GM12878 (cell line): ENCODE measurements at regions not wholly inside any gene's neighbourhood (a gene's known extent, or its start where the extent isn't known, plus 50 kb on each side); places are given as distances from the start of the nearest gene placed in this dataset.
A peak's percentile ranks its signal among the peaks of the same experiment; 100 is the strongest.

Experiments used
- ATAC-seq: fragments of 200-7000 bp; cut with Tn5 transposase; 3 replicates; pipeline ENCODE4 v1.9.1; 2020; ENCODE audit warnings: mild to moderate bottlenecking, moderate library complexity
- BruUV-seq: library from RNA; stranded (reverse); fragments of 400-500 nt; replicated peaks from 2 replicates; lab custom pipeline; 2021; lab: Mats Ljungman, UMichigan
- CTCF ChIA-PET: fragments of 300-600 bp; sonication (Branson Sonifier 250); formaldehyde crosslinking; extraction: SDS; loops from one replicate; lab custom pipeline; 2021; ENCODE audit warnings: inconsistent platforms; lab: Yijun Ruan, JAX
- POLR2A ChIA-PET: fragments of 350-600 bp; formaldehyde crosslinking; extraction: SDS; loops from one replicate; lab custom pipeline; 2021; ENCODE audit warnings: inconsistent platforms; lab: Charles Lee
- RAD21 ChIA-PET: fragments of 300-600 bp; sonication (Branson Sonifier 250); formaldehyde crosslinking; loops from one replicate; lab custom pipeline; 2023; ENCODE audit warnings: antibody characterized with exemption; ENCODE audit not compliant: unreplicated experiment; lab: Charles Lee
- SMC1A ChIA-PET: fragments of 300-600 bp; sonication (Branson Sonifier 250); formaldehyde crosslinking; loops from one replicate; lab custom pipeline; 2023; ENCODE audit not compliant: unreplicated experiment, uncharacterized antibody; lab: Charles Lee
- DNase-seq: peaks from one replicate; pipeline ENCODE4 v3.0.0-alpha.2; 2011; ENCODE audit warnings: low read depth, low spot score
- FAIRE-seq: peaks from 3 replicates; lab custom pipeline; 2011; peaks lifted over from hg19 to GRCh38; lab: Jason Lieb, UNC
- H2AFZ ChIP-seq: 2 replicates; pipeline ENCODE4 v1.6.0; 2011; ENCODE audit warnings: low read depth, low read length, control low read depth; ENCODE audit not compliant: control insufficient read depth
- H3K27ac ChIP-seq: 2 replicates; pipeline ENCODE4 v1.5.1; 2011; ENCODE audit warnings: control low read depth; ENCODE audit not compliant: control insufficient read depth, insufficient read depth
- H3K27me3 ChIP-seq, 2 experiments: replicated peaks in 1 of 2; 2 replicates each; pipeline versions ENCODE4 v1.6.0 to v1.6.1; 2011; ENCODE audit warnings: low read length in 1 of 2; ENCODE audit not compliant: control insufficient read depth in 2 of 2, insufficient read depth in 2 of 2
- H3K36me3 ChIP-seq, 2 experiments: 2 replicates each; pipeline ENCODE4 v1.5.1; 2011; ENCODE audit warnings: low read length in 1 of 2; ENCODE audit not compliant: control insufficient read depth in 2 of 2, insufficient read depth in 2 of 2
- H3K4me1 ChIP-seq: 2 replicates; pipeline ENCODE4 v1.6.1; 2011; ENCODE audit warnings: mild to moderate bottlenecking, low read length, moderate library complexity, mixed read lengths; ENCODE audit not compliant: control insufficient read depth, insufficient read depth
- H3K4me2 ChIP-seq: 2 replicates; pipeline ENCODE4 v1.6.0; 2011; ENCODE audit warnings: control low read depth; ENCODE audit not compliant: control insufficient read depth, insufficient read depth
- H3K4me3 ChIP-seq: fragments of 200-600 bp; sonication (generic); 2 replicates; pipeline ENCODE4 v1.5.1; 2016
- H3K79me2 ChIP-seq: 2 replicates; pipeline ENCODE4 v1.6.0; 2011; ENCODE audit warnings: low read length; ENCODE audit not compliant: control insufficient read depth, insufficient read depth
- H3K9ac ChIP-seq: 2 replicates; pipeline ENCODE4 v1.8.0; 2011; ENCODE audit warnings: low read length, control low read depth, mixed read lengths; ENCODE audit not compliant: control insufficient read depth, insufficient read depth
- H3K9me3 ChIP-seq: replicated peaks from 3 replicates; pipeline ENCODE4 v1.5.1; 2011; ENCODE audit warnings: mild to moderate bottlenecking, low read length; ENCODE audit not compliant: control insufficient read depth, insufficient read depth
- H4K20me1 ChIP-seq: 2 replicates; pipeline ENCODE4 v1.6.0; 2011; ENCODE audit not compliant: control insufficient read depth, insufficient read depth
- ASH2L ChIP-seq: fragments of 300-600, 200-600 bp; sonication (generic); IDR thresholded peaks from 2 replicates; pipeline ENCODE4 v1.6.1; 2017; ENCODE audit warnings: low read depth, mild to moderate bottlenecking, borderline replicate concordance
- BCL11A ChIP-seq: IDR thresholded peaks from 2 replicates; pipeline ENCODE4 v1.6.1; 2011; ENCODE audit warnings: low read depth, low read length
- CBX5 ChIP-seq: sonication (generic); IDR thresholded peaks from 2 replicates; pipeline ENCODE4 v1.6.1; 2016; ENCODE audit warnings: low read depth, moderate library complexity, mild to moderate bottlenecking, inconsistent platforms
- EP300 ChIP-seq, 2 experiments: fragments of 150-350 bp in 1 of 2; IDR thresholded peaks; 2 replicates each; pipeline ENCODE4 v1.6.1; 2011 to 2012; ENCODE audit warnings: low read depth in 2 of 2, low read length in 2 of 2, borderline replicate concordance in 1 of 2, improper control_type of control experiment in 1 of 2, inconsistent platforms in 1 of 2; ENCODE audit not compliant: control insufficient read depth in 1 of 2
- MYC ChIP-seq: IDR thresholded peaks from 2 replicates; pipeline ENCODE4 v1.6.1; 2011; ENCODE audit warnings: mild to moderate bottlenecking, low read length, moderate library complexity, inconsistent platforms; ENCODE audit not compliant: insufficient read depth, insufficient replicate concordance, insufficient read length, severe bottlenecking
- NFYA ChIP-seq: IDR thresholded peaks from 2 replicates; pipeline ENCODE4 v1.6.1; 2011; ENCODE audit warnings: low read depth, mild to moderate bottlenecking, low read length, improper control_type of control experiment, borderline replicate concordance
- NR2C2 ChIP-seq: IDR thresholded peaks from 2 replicates; pipeline ENCODE4 v1.6.1; 2011; ENCODE audit warnings: borderline replicate concordance, low read depth; ENCODE audit not compliant: control insufficient read depth, insufficient read length
- POLR2AphosphoS2 ChIP-seq: IDR thresholded peaks from 2 replicates; pipeline ENCODE4 v1.6.1; 2011; ENCODE audit warnings: low read depth, mild to moderate bottlenecking, low read length, improper control_type of control experiment, moderate library complexity
- SUPT20H ChIP-seq: IDR thresholded peaks from 2 replicates; pipeline ENCODE4 v1.6.1; 2011; ENCODE audit warnings: low read depth, mild to moderate bottlenecking, low read length, moderate library complexity, borderline replicate concordance; ENCODE audit not compliant: control insufficient read depth
- YY1 ChIP-seq: IDR thresholded peaks from 2 replicates; pipeline ENCODE4 v1.6.1; 2011; ENCODE audit warnings: low read depth, mild to moderate bottlenecking, low read length
- ZNF207 ChIP-seq: fragments of 450-650 bp; IDR thresholded peaks from 2 replicates; pipeline ENCODE4 v1.6.1; 2014; ENCODE audit warnings: antibody characterized with exemption, mild to moderate bottlenecking, borderline replicate concordance
- WGBS: methylation state at CpG from one replicate; pipeline ENCODE4 v1.1.6; 2016; ENCODE audit warnings: low lambda C conversion rate; ENCODE audit not compliant: insufficient replicate concordance, insufficient coverage; ENCODE audit errors: missing lambda C conversion rate; 5-methylcytosine and 5-hydroxymethylcytosine counted together
- in situ Hi-C: fragments of 300-500 bp; cut with MboI; formaldehyde crosslinking; loops from 9 replicates; pipeline ENCODE4 v1.14.3; 2018; ENCODE audit warnings: mixed read lengths
- intact Hi-C: fragments of 100-400 bp; cut with micrococcal nuclease; formaldehyde crosslinking; loops from one replicate; pipeline ENCODE4 v1.14.2; 2022; ENCODE audit not compliant: unreplicated experiment
- TF ChIP-seq, protein P1 (sequence below): IDR thresholded peaks from 2 replicates; pipeline ENCODE4 v1.6.1; 2011; ENCODE audit warnings: borderline replicate concordance, low read depth, mild to moderate bottlenecking, moderate library complexity, mixed read lengths, low read length; ENCODE audit not compliant: insufficient read depth; ENCODE audit errors: extremely low read length
- TF ChIP-seq, protein P2 (sequence below): IDR thresholded peaks from 2 replicates; pipeline ENCODE4 v1.6.1; 2011; ENCODE audit warnings: low read depth, low read length, improper control_type of control experiment, borderline replicate concordance
- TF ChIP-seq, protein P3 (sequence below): fragments of 450-650 bp; IDR thresholded peaks from 2 replicates; pipeline ENCODE4 v1.6.1; 2016; ENCODE audit warnings: mild to moderate bottlenecking, moderate library complexity, borderline replicate concordance

DNA sequence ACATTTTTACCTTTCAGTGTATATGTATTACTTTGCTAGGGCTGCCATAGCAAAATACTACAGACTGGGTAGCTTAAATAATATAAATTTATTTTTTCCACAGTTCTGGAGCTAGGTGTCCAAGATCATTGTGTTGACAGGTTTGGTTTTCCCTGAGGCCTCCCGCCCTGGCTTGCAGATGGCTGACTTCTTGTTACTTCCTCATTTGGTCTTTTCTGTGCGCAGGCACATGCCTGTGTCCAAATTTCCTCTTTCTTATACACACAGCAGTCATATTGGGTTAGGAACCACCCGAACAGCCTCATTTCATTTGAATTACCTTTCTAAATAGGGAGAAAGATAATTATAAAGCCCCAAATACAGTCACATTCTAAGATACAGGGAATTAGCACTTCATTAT lies 521.6 kb upstream of the SORCS1 start:
- no peak for FAIRE-seq
- RAD21 ChIA-PET: interaction anchor here (0.9 to 1.2 kb wide), 2 partner anchors 18 to 34 kb away, joined by 3 read pairs; no protein-coding TSS in a partner anchor
- in situ Hi-C loops: no loop called here

DNA sequence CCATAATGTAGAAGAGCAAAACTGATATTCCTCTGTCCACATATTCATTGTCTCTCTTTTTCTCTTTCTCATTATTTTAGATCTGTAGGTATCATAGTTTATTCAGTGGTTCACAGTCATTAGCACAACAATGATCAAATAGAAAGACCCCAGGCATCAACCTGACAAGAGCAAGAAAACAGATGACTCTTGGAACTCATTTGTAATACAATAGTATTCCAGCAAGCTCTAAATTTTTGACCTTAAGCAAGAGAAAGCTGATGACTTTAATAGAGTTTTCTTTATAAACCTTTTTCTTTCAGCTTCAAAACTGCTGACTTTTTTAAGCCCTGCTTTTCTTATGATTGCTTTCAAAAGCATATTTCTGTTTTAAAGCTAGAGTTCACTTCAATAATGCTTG lies 507.5 kb upstream of the SORCS1 start:
- Histone ChIP-seq H3K4me2 (no peak overlapping the region), H3K4me1 (no peaks in the 10 kb centered on the region), H3K36me3 (no peaks in the 10 kb centered on the region), H3K79me2 (no peaks in the 10 kb centered on the region), H2AFZ (no peak overlapping the region), H4K20me1 (no peaks in the 10 kb centered on the region), H3K9me3 (no peaks in the 10 kb centered on the region), H3K9ac (no peak overlapping the region), H3K27ac (no peak overlapping the region), H3K27me3 (no peaks in the 10 kb centered on the region), H3K4me3 (no peak overlapping the region)
- ChIA-PET CTCF (no interaction called here), SMC1A (interaction anchor here (1.1 to 1.4 kb wide), 3 partner anchors 11 to 110 kb away, joined by 3 read pairs; no protein-coding TSS in a partner anchor), RAD21 (no interaction called here), POLR2A (no interaction called here)
- no peak for DNase-seq
- intact Hi-C loops (no loop called here), in situ Hi-C loops (no loop called here)
- no TSS peak for BruUV-seq
- ATAC-seq: no peak
- FAIRE-seq: no peak
- TF ChIP-seq EP300 (IDR thresholded peaks at IDR 0.05; ENCODE audit: borderline replicate concordance in 1 of 2, control insufficient read depth in 1 of 2, low read depth in 2 of 2, low read length in 2 of 2): no peak
- TF ChIP-seq, protein P1, sequence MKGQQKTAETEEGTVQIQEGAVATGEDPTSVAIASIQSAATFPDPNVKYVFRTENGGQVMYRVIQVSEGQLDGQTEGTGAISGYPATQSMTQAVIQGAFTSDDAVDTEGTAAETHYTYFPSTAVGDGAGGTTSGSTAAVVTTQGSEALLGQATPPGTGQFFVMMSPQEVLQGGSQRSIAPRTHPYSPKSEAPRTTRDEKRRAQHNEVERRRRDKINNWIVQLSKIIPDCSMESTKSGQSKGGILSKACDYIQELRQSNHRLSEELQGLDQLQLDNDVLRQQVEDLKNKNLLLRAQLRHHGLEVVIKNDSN: no peak
- no peak for TF ChIP-seq MYC
- TF ChIP-seq BCL11A: no peak
- TF ChIP-seq, protein P2, sequence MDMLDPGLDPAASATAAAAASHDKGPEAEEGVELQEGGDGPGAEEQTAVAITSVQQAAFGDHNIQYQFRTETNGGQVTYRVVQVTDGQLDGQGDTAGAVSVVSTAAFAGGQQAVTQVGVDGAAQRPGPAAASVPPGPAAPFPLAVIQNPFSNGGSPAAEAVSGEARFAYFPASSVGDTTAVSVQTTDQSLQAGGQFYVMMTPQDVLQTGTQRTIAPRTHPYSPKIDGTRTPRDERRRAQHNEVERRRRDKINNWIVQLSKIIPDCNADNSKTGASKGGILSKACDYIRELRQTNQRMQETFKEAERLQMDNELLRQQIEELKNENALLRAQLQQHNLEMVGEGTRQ: no peak
- no peak for TF ChIP-seq NR2C2
- no peak for TF ChIP-seq NFYA
- TF ChIP-seq, protein P3, sequence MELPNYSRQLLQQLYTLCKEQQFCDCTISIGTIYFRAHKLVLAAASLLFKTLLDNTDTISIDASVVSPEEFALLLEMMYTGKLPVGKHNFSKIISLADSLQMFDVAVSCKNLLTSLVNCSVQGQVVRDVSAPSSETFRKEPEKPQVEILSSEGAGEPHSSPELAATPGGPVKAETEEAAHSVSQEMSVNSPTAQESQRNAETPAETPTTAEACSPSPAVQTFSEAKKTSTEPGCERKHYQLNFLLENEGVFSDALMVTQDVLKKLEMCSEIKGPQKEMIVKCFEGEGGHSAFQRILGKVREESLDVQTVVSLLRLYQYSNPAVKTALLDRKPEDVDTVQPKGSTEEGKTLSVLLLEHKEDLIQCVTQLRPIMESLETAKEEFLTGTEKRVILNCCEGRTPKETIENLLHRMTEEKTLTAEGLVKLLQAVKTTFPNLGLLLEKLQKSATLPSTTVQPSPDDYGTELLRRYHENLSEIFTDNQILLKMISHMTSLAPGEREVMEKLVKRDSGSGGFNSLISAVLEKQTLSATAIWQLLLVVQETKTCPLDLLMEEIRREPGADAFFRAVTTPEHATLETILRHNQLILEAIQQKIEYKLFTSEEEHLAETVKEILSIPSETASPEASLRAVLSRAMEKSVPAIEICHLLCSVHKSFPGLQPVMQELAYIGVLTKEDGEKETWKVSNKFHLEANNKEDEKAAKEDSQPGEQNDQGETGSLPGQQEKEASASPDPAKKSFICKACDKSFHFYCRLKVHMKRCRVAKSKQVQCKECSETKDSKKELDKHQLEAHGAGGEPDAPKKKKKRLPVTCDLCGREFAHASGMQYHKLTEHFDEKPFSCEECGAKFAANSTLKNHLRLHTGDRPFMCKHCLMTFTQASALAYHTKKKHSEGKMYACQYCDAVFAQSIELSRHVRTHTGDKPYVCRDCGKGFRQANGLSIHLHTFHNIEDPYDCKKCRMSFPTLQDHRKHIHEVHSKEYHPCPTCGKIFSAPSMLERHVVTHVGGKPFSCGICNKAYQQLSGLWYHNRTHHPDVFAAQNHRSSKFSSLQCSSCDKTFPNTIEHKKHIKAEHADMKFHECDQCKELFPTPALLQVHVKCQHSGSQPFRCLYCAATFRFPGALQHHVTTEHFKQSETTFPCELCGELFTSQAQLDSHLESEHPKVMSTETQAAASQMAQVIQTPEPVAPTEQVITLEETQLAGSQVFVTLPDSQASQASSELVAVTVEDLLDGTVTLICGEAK: no peak

More for the DNA sequence above, 521.6 kb upstream of the SORCS1 start:
- no peak for DNase-seq
- Histone ChIP-seq H4K20me1 (no peaks in the 10 kb centered on the region), H3K4me2 (no peak overlapping the region)
- SMC1A ChIA-PET: interaction anchor here (0.9 to 1.6 kb wide), 3 partner anchors 19 to 131 kb away, joined by 3 to 5 read pairs (median 3); no protein-coding TSS in a partner anchor
- TF ChIP-seq SUPT20H (no peak), ASH2L (no peak), POLR2AphosphoS2 (no peak), ZNF207 (no peak), CBX5 (no peak), YY1 (peak; percentile 62)
- TF ChIP-seq, all 136 proteins: peak for 1
- 3% methylated on average over 3 of the region's 3 CpGs for WGBS
- no peaks in the 10 kb centered on the region for H3K36me3 ChIP-seq
- no peaks in the 10 kb centered on the region for H3K4me1 ChIP-seq
- H3K79me2 ChIP-seq: no peaks in the 10 kb centered on the region
- BruUV-seq: no TSS peak
- intact Hi-C loops: no loop called here
- H2AFZ ChIP-seq: no peak overlapping the region
- no peak overlapping the region for H3K27ac ChIP-seq
- no peak overlapping the region for H3K9ac ChIP-seq
- ChIA-PET POLR2A (no interaction called here), CTCF (interaction anchor here (0.8 to 1.0 kb wide), 2 partner anchors 33 to 128 kb away, joined by 3 read pairs; no protein-coding TSS in a partner anchor)
- no peaks in the 10 kb centered on the region for H3K9me3 ChIP-seq
- no peaks in the 10 kb centered on the region for H3K27me3 ChIP-seq
- H3K4me3 ChIP-seq: no peak overlapping the region
- ATAC-seq: peak; percentile 56
